Forelimb muscle (tissue), 1 donor: ENCODE measurements at regions not wholly inside any gene's neighbourhood (a gene's known extent, or its start where the extent isn't known, plus 50 kb on each side); places are given as distances from the start of the nearest gene placed in this dataset.

Source experiments
- DNase-seq: peaks from one replicate; pipeline ENCODE4 v3.0.0-alpha.2; 2013; ENCODE audit warnings: low read depth

- no peak for DNase-seq
These were observed 855.9 kb upstream of the PHF14 start for GRCh38 chr7:10117815-10118214.

DNA sequence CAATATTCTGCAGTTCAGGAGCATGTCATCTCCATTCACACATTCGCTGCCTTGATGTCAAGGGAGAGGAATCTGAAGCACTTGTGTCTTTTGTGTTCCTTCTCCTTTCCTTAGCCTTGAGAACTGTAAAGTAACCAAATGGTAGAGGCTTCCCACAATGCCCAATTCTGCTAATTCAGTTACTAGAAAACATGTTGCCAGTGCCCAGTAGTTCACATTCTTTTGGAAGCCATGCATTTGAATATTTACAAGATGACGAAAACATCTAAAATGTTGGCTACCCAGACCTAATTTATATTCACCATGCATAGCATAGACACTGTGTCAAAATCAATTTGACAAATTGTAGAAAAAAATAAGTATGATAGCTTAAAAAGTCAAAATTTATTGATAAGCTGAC, 852.7 kb upstream of the PHF14 start:
- DNase-seq, result no peak

GRCh38 chr7:10121631-10122030, 852.0 kb upstream of the PHF14 start:
- DNase-seq, result peak; percentile 28

- peak; percentile 72 for DNase-seq
These were observed 851.0 kb upstream of the PHF14 start for GRCh38 chr7:10122551-10123100.

DNA sequence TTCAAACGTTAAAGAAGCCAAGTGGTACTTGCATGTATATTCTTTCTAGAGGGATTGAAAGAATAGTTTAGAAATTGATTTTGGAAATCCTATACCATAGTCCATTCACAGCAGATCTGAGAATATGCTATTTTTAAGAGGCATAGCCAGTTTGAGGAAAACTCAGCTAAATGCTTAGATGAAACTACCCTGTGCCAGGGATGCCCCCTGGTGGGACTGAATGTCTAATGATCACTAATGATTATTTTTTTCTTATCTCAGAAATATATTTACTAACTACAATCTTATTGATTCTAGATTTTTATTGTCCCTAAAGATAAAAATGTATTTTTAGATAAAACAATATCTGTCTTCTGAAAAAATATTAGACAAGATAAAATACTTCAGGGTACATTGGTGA, 844.9 kb upstream of the PHF14 start:
- no peak for DNase-seq

DNA sequence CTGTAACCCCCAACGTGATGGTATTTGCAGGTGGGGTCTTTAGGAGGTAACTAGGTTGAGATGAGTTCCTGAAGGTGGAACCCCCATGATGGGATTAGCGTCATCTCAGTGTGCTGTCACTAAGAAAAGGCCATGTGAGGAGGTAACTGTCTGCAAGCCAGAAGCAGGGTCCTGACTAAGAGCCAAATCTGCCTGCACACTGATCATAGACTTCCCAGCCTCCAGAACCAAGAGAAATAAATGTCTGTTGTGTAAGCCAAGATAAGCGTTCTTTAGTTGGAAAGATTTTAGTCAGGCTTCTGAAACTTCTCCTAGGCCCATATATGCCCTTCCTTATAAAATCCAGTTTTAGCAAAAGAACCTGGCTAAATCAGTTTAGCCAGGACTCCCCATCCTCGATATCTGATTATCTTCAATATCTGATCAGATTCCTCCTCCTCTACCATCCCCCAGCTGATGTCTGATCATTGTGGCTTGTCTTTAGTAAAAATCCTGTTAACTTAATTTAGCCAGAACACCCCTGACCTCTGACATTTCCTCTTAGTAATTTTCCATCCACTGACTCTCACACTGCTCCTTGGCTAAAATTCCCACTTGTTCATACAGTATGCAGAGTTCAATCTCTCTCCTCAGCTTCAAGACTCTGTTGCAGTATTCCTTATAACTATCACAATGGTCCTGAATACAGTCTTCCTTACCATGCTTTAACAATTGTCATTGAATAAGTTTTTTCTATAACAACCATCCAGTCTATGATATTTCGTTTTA, 835.4 kb upstream of the PHF14 start:
- DNase-seq, result no peak

GRCh38 chr7:10146271-10146670, 827.4 kb upstream of the PHF14 start:
- no peak for DNase-seq

DNA sequence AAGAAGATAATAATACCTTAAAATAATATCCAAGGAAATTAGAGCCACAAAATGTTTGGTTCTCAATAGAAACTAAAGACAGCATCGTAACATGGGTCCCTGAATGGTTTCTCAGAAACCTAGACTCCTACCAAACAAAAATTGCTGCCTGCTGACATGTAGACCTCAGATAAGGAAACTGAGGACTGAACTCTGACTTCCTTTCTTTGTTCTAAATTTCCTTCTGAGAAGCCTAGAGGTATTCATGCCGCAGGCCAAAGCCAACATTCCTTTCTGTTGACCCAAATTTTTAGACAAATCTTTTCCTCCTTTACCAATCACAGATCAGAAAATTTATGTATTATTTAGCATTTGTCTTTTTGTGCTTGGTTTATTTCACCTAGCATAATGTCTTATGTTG, 816.7 kb upstream of the PHF14 start:
- DNase-seq, result no peak

GRCh38 chr7:10181996-10182395, 791.7 kb upstream of the PHF14 start:
- no peak for DNase-seq

- no peak for DNase-seq
These were observed 781.6 kb upstream of the PHF14 start for GRCh38 chr7:10192074-10192473.

DNA sequence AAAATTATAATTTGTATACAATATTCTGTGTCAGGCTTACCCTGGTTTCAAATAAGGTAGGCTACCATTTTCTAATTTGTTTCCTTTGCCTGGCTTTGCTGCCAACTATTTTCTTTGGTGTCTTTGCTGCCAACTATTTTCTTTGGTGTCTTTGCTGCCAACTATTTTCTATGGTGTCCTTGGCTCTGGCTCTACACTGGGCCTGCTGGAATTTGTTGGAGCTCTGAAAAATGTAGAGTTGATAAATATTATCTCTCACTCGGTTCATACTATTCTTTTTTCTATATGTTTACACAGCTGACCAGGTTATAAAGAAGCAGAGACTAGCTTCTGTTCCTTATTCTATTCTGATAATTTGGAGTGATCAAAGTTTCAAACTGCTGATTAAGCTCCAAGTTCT, 768.0 kb upstream of the PHF14 start:
- no peak for DNase-seq

DNA sequence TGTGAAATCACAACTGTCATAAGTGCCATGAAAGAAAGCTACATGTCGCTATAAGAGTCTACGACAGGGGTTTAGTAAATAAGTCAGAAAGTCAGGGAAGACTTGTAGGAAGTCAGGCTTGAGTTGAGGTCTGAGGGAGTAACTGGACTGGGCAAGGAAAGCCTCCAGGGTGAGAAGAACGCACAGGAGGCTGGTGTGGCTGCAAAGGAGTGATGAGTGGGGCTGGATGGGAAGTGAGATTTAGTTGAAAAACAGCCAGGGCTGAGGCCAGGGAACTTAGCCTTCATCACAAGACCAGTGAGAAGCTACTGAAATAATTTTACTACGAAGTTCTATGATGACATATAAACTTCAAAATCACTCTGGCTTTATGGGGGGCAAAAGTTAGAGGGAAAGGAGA, 763.7 kb upstream of the PHF14 start:
- no peak for DNase-seq

- no peak for DNase-seq
These were observed 762.7 kb upstream of the PHF14 start for GRCh38 chr7:10211016-10211415.

- no peak for DNase-seq
These were observed 761.8 kb upstream of the PHF14 start for GRCh38 chr7:10211861-10212260.

DNA sequence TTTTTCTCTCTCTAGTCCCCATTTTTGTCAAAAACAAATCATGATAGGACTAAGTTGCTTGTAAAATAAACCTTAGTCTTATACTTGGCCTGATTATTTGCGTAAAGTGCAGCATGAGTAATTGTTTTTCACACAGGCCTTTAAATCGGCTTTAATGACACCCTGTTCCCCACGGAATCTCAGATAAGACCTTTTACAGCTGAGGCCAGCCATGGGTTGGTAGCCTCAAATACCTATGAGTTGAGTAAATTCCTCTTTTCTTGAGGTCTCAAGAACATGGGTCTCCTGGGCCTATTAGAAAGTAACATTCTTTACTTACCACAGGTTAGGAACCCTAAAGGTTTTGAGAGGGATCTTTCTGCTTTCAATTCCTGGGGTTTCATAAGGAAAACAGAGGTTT, 761.0 kb upstream of the PHF14 start:
- DNase-seq, result no peak

DNA sequence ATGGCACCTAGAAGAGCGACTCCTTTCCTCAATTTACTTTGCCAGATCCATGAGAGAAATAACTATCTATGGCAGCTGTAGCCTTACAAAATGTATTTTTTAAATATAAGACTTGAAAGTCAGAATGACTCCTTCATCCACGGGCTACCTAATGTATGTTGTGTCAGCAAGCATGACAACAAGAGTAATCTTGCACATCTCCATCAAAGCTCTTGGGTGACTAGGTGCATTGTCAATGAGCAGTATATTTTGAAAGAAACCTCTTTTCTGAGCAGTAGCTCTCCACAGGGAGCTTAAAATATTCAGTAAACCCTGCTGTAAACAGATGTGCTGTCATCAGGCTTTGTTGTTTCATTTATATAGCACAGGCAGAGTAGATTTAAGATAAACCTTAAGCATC, 757.2 kb upstream of the PHF14 start:
- no peak for DNase-seq

GRCh38 chr7:10221084-10221483, 752.6 kb upstream of the PHF14 start:
- DNase-seq, result no peak

GRCh38 chr7:10222976-10223375, 750.7 kb upstream of the PHF14 start:
- DNase-seq, result peak; percentile 55

DNA sequence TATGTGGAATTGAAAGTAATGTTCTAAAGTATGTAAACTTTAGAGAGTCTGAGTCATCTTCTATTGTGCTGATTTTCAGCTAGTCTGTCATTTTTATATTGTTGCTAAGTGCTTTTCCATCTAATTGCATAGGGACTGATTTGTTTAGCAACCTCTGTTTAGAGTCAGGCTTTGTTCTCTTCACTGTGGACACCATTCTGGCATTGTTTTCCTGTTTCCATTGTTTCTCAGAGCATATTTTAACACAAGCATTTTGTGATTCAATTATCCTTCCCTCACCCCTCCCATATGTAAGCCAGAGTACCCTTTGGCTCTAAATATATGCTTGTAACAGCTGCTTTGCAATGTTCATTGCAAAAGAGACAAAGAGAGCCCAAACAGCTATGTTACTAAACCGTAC, 748.4 kb upstream of the PHF14 start:
- DNase-seq, result peak; percentile 81

DNA sequence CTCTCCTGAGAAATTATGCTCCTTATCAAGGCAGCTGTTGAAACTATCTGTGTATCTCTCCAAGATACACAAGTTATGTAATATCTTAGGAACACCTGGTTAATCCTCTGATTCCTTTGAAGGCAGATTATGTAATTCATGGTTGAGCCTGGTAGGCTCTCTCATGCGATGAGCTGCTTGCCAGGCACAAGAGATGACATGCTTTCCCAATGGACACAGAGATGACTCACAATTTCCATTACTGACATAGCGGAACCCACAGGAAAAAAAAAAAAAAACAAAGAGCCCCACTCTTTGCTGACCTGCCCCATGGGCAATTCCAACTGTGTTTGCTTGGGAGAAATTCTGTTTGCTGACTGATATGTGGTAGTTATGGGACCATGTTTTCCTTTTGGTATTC, 736.4 kb upstream of the PHF14 start:
- no peak for DNase-seq

DNA sequence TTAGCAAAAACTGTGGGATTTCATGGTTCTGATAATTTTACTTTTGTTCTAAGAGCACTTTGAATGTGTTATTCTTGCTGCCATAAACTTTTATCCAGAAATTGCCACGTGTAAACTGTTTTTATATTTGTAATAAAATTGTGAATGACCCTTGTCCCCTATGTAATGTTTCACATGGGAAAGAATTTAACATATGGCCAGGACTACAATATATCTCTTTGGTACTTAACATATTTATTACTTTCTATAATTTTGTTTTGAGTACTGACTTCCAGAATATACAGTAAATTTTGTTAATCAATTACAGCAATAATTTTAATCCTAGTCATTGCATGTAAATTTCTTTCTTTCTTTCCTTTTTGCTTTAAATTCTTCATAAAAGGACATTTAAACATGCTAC, 735.0 kb upstream of the PHF14 start:
- no peak for DNase-seq

GRCh38 chr7:10239695-10240345, 733.9 kb upstream of the PHF14 start:
- no peak for DNase-seq

DNA sequence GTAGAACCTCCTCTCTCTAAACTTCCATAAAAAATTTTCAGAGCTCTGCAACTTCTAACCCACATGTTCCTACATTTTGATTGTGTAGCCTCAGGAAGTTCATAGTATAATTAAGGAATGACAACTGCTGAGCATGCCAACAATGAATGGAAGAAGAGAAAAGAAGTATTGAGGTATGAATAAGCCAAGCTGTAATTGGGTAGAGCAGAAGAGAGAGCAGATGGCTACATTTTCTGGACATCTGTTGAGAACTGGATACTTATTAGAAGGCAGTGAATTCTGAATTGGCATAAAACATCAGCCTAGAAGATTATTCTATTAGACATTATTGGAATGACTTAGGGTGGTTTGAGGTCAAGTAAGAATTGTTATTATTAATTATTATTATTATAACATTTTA, 728.3 kb upstream of the PHF14 start:
- no peak for DNase-seq
